Neural crest cell (in vitro differentiated cells): ENCODE measurements at regions not wholly inside any gene's neighbourhood (a gene's known extent, or its start where the extent isn't known, plus 50 kb on each side); places are given as distances from the start of the nearest gene placed in this dataset.

Experiments used
- DNase-seq: peaks from one replicate; pipeline ENCODE4 v3.0.0; 2021; ENCODE audit warnings: low read depth, mixed read lengths, low spot score
- H3K27ac Mint-ChIP-seq: one replicate; pipeline ENCODE4 v1.8.0; 2021; ENCODE audit warnings: mild to moderate bottlenecking, mixed read lengths; ENCODE audit not compliant: unreplicated experiment
- H3K27me3 Mint-ChIP-seq: 2 replicates; pipeline ENCODE4 v1.8.0; 2021; ENCODE audit warnings: low read depth, mild to moderate bottlenecking, mixed read lengths
- H3K36me3 Mint-ChIP-seq: 2 replicates; pipeline ENCODE4 v1.8.0; 2021; ENCODE audit warnings: low read depth, mild to moderate bottlenecking, mixed read lengths
- H3K4me1 Mint-ChIP-seq: 2 replicates; pipeline ENCODE4 v1.8.0; 2021; ENCODE audit warnings: mixed read lengths
- H3K4me3 Mint-ChIP-seq: one replicate; pipeline ENCODE4 v1.8.0; 2021; ENCODE audit warnings: mild to moderate bottlenecking, mixed read lengths
- H3K9me3 Mint-ChIP-seq: 2 replicates; pipeline ENCODE4 v1.8.0; 2021; ENCODE audit warnings: mixed read lengths
- CTCF ChIP-seq: fragments of 200-600 bp; sonication (generic); conservative IDR thresholded peaks from 2 replicates; pipeline ENCODE4 v1.5.0; 2021; ENCODE audit warnings: antibody characterized with exemption, mild to moderate bottlenecking

GRCh38 chr2:185373229-185373628, 365.4 kb upstream of the FSIP2 start:
- TF ChIP-seq CTCF = no peak
- H3K27ac Mint-ChIP-seq = no peak overlapping the region
- no peaks in the 10 kb centered on the region for H3K36me3 Mint-ChIP-seq
- H3K9me3 Mint-ChIP-seq = no peaks in the 10 kb centered on the region
- DNase-seq = no peak
- no peaks in the 10 kb centered on the region for H3K27me3 Mint-ChIP-seq
- no peak overlapping the region for H3K4me3 Mint-ChIP-seq
- no peaks in the 10 kb centered on the region for H3K4me1 Mint-ChIP-seq

- no peak overlapping the region for H3K27ac Mint-ChIP-seq
- no peaks in the 10 kb centered on the region for H3K27me3 Mint-ChIP-seq
- H3K4me3 Mint-ChIP-seq = no peak overlapping the region
- H3K9me3 Mint-ChIP-seq = peaks cover 3% of the 10 kb centered on the region
- TF ChIP-seq CTCF = no peak
- no peaks in the 10 kb centered on the region for H3K4me1 Mint-ChIP-seq
- no peaks in the 10 kb centered on the region for H3K36me3 Mint-ChIP-seq
- DNase-seq = no peak
These were observed 363.7 kb upstream of the FSIP2 start for GRCh38 chr2:185374878-185375277.

- Mint-ChIP-seq H3K4me1 (no peaks in the 10 kb centered on the region), H3K4me3 (no peak overlapping the region), H3K36me3 (no peaks in the 10 kb centered on the region), H3K9me3 (peaks cover 7% of the 10 kb centered on the region), H3K27me3 (no peaks in the 10 kb centered on the region), H3K27ac (no peak overlapping the region)
- DNase-seq = no peak
- TF ChIP-seq CTCF = no peak
These were observed 362.9 kb upstream of the FSIP2 start for GRCh38 chr2:185375731-185376130.

GRCh38 chr2:185381631-185382030, 357.0 kb upstream of the FSIP2 start:
- H3K9me3 Mint-ChIP-seq = peaks cover 7% of the 10 kb centered on the region
- DNase-seq = no peak
- no peaks in the 10 kb centered on the region for H3K36me3 Mint-ChIP-seq
- TF ChIP-seq CTCF = no peak
- H3K27me3 Mint-ChIP-seq = no peaks in the 10 kb centered on the region
- H3K27ac Mint-ChIP-seq = no peak overlapping the region
- no peak overlapping the region for H3K4me3 Mint-ChIP-seq
- no peaks in the 10 kb centered on the region for H3K4me1 Mint-ChIP-seq

- no peak for DNase-seq
- no peak for TF ChIP-seq CTCF
- Mint-ChIP-seq H3K4me3 (no peak overlapping the region), H3K27me3 (no peaks in the 10 kb centered on the region), H3K4me1 (no peaks in the 10 kb centered on the region), H3K36me3 (no peaks in the 10 kb centered on the region), H3K9me3 (peaks cover 3% of the 10 kb centered on the region), H3K27ac (no peak overlapping the region)
These were observed 353.6 kb upstream of the FSIP2 start for GRCh38 chr2:185384822-185385560.
